ENCODE measurements at regions not wholly inside any gene's neighbourhood (a gene's known extent, or its start where the extent isn't known, plus 50 kb on each side); places are given as distances from the start of the nearest gene placed in this dataset.

DNA sequence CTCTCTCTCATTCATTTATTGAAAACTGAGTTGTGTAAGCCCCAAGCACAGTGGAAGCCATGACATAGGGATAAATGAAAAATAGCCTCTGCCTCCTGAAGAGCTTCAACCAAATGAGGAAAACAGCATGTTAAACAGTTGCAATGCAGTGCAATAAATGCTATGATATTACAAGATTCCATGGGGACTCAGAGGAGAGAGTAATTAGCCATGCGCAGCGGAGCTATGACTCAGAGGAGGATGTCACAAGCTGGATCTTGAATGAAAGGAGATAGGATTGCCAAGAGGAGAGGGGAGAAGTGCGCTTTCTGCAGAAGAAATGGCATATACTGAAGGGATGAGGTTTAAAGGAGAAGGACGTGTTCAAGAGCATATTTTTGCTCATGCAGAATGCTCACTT is 231.3 kb upstream of the PLXNA2 start:
- TF ChIP-seq, protein P1, sequence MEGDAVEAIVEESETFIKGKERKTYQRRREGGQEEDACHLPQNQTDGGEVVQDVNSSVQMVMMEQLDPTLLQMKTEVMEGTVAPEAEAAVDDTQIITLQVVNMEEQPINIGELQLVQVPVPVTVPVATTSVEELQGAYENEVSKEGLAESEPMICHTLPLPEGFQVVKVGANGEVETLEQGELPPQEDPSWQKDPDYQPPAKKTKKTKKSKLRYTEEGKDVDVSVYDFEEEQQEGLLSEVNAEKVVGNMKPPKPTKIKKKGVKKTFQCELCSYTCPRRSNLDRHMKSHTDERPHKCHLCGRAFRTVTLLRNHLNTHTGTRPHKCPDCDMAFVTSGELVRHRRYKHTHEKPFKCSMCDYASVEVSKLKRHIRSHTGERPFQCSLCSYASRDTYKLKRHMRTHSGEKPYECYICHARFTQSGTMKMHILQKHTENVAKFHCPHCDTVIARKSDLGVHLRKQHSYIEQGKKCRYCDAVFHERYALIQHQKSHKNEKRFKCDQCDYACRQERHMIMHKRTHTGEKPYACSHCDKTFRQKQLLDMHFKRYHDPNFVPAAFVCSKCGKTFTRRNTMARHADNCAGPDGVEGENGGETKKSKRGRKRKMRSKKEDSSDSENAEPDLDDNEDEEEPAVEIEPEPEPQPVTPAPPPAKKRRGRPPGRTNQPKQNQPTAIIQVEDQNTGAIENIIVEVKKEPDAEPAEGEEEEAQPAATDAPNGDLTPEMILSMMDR (conservative IDR thresholded peaks at IDR 0.05; ENCODE audit: low read length), result no peak
- no peak for TF ChIP-seq EZH2phosphoT487 (IDR thresholded peaks at IDR 0.05; ENCODE audit: borderline replicate concordance, low read depth, low read length)
